ENCODE measurements at regions not wholly inside any gene's neighbourhood (a gene's known extent, or its start where the extent isn't known, plus 50 kb on each side); places are given as distances from the start of the nearest gene placed in this dataset.
A peak's percentile ranks its signal among the peaks of the same experiment; 100 is the strongest.

DNA sequence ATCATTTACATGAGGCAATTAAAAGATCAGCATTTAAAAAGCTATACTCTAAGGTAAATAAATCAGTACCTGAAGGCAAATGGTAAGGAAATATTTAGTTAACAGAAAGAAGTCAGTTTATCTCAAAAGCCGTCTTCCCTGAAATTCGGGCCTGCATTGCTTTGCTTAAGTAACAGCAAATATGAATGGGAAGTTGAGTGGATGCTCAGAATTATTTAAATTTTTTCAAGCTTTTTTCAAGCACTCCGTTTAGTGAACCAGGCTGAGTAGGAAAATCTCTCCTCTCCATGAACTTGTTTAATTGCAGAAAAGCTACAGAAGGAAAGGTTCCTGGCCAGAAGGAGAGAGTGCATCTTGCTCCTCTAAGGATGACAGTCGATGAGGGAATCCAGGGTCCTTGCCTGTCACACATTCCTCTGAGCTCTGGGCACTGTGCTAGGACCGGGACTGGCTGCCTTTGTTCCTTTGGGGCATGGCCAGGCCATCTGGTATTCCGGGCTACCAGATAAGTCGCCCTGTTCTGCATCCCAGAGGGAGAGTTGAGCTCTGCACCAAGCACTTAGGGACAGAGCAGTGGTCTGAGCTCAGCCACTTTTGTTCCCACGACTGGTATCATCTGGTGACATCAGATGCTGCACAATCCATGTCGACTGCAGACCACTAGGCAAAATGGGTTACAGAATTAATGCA lies 77.6 kb downstream of the RIN2 start:
- intact Hi-C loops (cut with DNase I): no loop called here

DNA sequence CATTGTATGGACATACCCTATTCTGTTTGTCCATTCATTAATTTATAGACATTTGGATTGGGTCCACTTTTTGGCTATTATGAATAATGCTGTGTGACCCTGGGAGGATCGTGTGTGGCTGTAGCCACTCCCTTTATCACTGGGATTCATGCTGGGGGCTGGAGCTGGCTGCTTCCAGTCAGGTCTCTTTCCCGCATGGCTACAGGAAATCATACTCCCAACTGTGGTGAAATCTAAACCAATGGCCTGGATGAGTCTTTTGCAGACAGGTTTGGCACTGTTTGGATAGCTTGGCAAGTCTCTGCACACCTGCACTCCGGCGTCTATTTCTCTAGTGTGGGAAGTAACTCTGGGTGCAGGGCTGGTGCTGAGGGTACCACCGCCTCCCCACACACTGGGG lies 80.4 kb downstream of the RIN2 start:
- peaks cover 0 to 11% of the 10 kb centered on the region in 2 donors for H3K36me3 ChIP-seq (ENCODE audit: insufficient read depth in 1 of 2, low read depth in 1 of 2)
- TF ChIP-seq, protein P1, sequence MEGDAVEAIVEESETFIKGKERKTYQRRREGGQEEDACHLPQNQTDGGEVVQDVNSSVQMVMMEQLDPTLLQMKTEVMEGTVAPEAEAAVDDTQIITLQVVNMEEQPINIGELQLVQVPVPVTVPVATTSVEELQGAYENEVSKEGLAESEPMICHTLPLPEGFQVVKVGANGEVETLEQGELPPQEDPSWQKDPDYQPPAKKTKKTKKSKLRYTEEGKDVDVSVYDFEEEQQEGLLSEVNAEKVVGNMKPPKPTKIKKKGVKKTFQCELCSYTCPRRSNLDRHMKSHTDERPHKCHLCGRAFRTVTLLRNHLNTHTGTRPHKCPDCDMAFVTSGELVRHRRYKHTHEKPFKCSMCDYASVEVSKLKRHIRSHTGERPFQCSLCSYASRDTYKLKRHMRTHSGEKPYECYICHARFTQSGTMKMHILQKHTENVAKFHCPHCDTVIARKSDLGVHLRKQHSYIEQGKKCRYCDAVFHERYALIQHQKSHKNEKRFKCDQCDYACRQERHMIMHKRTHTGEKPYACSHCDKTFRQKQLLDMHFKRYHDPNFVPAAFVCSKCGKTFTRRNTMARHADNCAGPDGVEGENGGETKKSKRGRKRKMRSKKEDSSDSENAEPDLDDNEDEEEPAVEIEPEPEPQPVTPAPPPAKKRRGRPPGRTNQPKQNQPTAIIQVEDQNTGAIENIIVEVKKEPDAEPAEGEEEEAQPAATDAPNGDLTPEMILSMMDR (IDR thresholded peaks at IDR 0.05): no peak
- ATAC-seq (peak; percentile 33 to 84 (median 76)), DNase-seq (no peak)
- intact Hi-C loops (cut with DNase I): no loop called here
- no peak overlapping the region for H3K27ac ChIP-seq
- WGBS, 3 donors: 37 to 61% (median 39%) methylated on average over 5 of the region's 5 CpGs
- H3K27me3 ChIP-seq (ENCODE audit: insufficient read depth in 3 of 3, low read length in 2 of 3): no peaks in the 10 kb centered on the region
- no peaks in the 10 kb centered on the region for H3K9me3 ChIP-seq
- H3K4me3 ChIP-seq: no peak overlapping the region
- peaks cover 10% of the 10 kb centered on the region for H3K4me1 ChIP-seq

More for the DNA sequence above, 77.6 kb downstream of the RIN2 start:
- Histone ChIP-seq H3K4me3 (no peak overlapping the region), H3K4me1 (peaks cover 10% of the 10 kb centered on the region), H3K36me3 (ENCODE audit: insufficient read depth in 1 of 2, low read depth in 1 of 2) (peaks cover 0 to 3% of the 10 kb centered on the region in 2 donors), H3K27me3 (ENCODE audit: insufficient read depth in 3 of 3, low read length in 2 of 3) (no peaks in the 10 kb centered on the region), H3K27ac (no peak overlapping the region), H3K9me3 (no peaks in the 10 kb centered on the region)
- 29 to 46% (median 33%) methylated on average over 9 of the region's 9 CpGs for WGBS, 3 donors
- no peak for DNase-seq
- TF ChIP-seq, protein P1 (IDR thresholded peaks at IDR 0.05): no peak
- peak; percentile 25 to 65 (median 60) for ATAC-seq

DNA sequence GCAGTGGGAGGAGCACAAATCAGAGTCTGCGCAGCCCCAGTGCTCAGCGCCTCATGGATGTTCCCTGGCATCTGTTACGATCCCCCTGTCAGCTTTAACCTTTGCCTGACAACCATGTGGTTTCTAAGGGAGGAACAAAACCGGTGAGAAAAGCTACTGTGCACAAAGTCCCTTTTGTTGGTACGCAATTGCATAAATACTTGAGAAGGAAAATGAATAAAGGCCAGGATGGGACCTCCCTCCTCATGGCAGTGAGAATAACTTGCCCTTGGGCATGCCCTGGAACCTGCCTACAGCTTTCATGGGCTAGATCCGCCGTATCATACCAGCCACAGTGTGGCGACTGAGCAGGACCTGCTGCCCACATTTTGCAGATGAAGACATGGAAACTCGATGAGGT lies 81.0 kb downstream of the RIN2 start:
- H3K4me3 ChIP-seq: no peak overlapping the region

DNA sequence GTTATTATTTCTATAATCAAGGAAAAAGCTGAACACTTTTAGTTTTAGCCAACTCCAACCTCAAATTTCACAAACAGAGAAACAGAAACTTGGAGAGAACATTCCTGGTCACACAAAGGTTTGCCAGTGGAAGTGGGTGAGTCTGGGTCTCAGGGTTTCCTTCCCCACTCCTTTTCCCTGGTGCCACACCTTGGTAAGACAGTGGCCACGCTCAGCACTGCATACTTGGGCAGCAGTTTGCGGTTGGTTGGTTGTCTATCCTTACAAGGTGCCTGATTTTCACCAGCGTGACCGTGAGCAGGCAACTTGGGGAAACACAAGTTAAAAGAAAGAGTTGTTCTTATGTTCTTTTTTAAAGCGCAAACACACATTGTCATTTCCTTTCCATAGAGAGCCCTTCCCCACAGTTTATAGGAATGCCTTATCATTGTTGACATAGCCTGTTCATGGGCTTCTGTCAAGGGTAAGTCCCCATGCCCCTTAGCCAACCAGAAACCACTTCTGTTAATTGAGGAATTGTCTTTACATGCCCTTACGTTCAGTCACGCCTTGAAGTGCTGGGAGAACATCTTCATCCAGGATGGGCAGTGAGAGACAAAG lies 82.2 kb downstream of the RIN2 start:
- ATAC-seq: no peak
- TF ChIP-seq, protein P1 (IDR thresholded peaks at IDR 0.05): no peak
- Histone ChIP-seq H3K9me3 (no peaks in the 10 kb centered on the region), H3K4me1 (peaks cover 10% of the 10 kb centered on the region), H3K27ac (no peak overlapping the region), H3K27me3 (ENCODE audit: insufficient read depth in 3 of 3, low read length in 2 of 3) (no peaks in the 10 kb centered on the region), H3K4me3 (no peak overlapping the region), H3K36me3 (ENCODE audit: insufficient read depth in 1 of 2, low read depth in 1 of 2) (peaks cover 0 to 11% of the 10 kb centered on the region in 2 donors)
- 90 to 97% (median 94%) methylated on average over 7 of the region's 7 CpGs for WGBS, 3 donors
- intact Hi-C loops (cut with DNase I): no loop called here
- no peak for DNase-seq

More for the DNA sequence above, 81.0 kb downstream of the RIN2 start:
- peaks cover 10% of the 10 kb centered on the region for H3K4me1 ChIP-seq
- TF ChIP-seq, protein P1 (IDR thresholded peaks at IDR 0.05): no peak
- no peak overlapping the region for H3K27ac ChIP-seq
- intact Hi-C loops (cut with DNase I): no loop called here
- DNase-seq: no peak
- H3K9me3 ChIP-seq: no peaks in the 10 kb centered on the region
- 87 to 96% (median 94%) methylated on average over 9 of the region's 9 CpGs for WGBS, 3 donors
- peaks cover 0 to 11% of the 10 kb centered on the region in 2 donors for H3K36me3 ChIP-seq (ENCODE audit: insufficient read depth in 1 of 2, low read depth in 1 of 2)
- no peaks in the 10 kb centered on the region for H3K27me3 ChIP-seq (ENCODE audit: insufficient read depth in 3 of 3, low read length in 2 of 3)
- no peak for ATAC-seq

Measured in psoas muscle (tissue), 7 donors.